Ishikawa (cell line): ENCODE measurements at regions not wholly inside any gene's neighbourhood (a gene's known extent, or its start where the extent isn't known, plus 50 kb on each side); places are given as distances from the start of the nearest gene placed in this dataset.

Experiments used
- CEBPB ChIP-seq: IDR thresholded peaks from 2 replicates; pipeline ENCODE4 v1.6.1; 2012
- CREB1 ChIP-seq: IDR thresholded peaks from 2 replicates; pipeline ENCODE4 v1.6.1; 2012; ENCODE audit warnings: low read depth
- EGR1 ChIP-seq: IDR thresholded peaks from 2 replicates; pipeline ENCODE4 v1.6.1; 2012
- EP300 ChIP-seq: IDR thresholded peaks from 2 replicates; pipeline ENCODE4 v1.6.1; 2012; ENCODE audit warnings: borderline replicate concordance
- FOXM1 ChIP-seq: IDR thresholded peaks from 2 replicates; pipeline ENCODE4 v1.6.1; 2012; ENCODE audit warnings: low read depth, borderline replicate concordance
- NFIC ChIP-seq: IDR thresholded peaks from 2 replicates; pipeline ENCODE4 v1.6.1; 2012
- RAD21 ChIP-seq: IDR thresholded peaks from 2 replicates; pipeline ENCODE4 v1.6.1; 2012; ENCODE audit warnings: low read depth
- REST ChIP-seq: IDR thresholded peaks from 2 replicates; pipeline ENCODE4 v1.6.1; 2012; ENCODE audit warnings: low read depth, mild to moderate bottlenecking
- TAF1 ChIP-seq: IDR thresholded peaks from 2 replicates; pipeline ENCODE4 v1.6.1; 2012; ENCODE audit warnings: low read depth, mild to moderate bottlenecking
- TCF12 ChIP-seq: IDR thresholded peaks from 2 replicates; pipeline ENCODE4 v1.6.1; 2012; ENCODE audit warnings: low read depth
- TEAD4 ChIP-seq: IDR thresholded peaks from 2 replicates; pipeline ENCODE4 v1.6.1; 2012
- USF1 ChIP-seq: IDR thresholded peaks from 2 replicates; pipeline ENCODE4 v1.6.1; 2012
- YY1 ChIP-seq: IDR thresholded peaks from 2 replicates; pipeline ENCODE4 v1.6.1; 2012; ENCODE audit warnings: low read depth

- TF ChIP-seq EP300 (no peak), REST (no peak), CREB1 (no peak), TAF1 (no peak), TCF12 (no peak), TEAD4 (no peak), RAD21 (no peak), NFIC (no peak), YY1 (no peak), CEBPB (no peak), EGR1 (no peak), FOXM1 (no peak), USF1 (no peak)
These were observed 515.6 kb upstream of the ZP4 start for GRCh38 chr1:238406098-238406860.
